Osteoblast (primary cell): ENCODE measurements at regions not wholly inside any gene's neighbourhood (a gene's known extent, or its start where the extent isn't known, plus 50 kb on each side); places are given as distances from the start of the nearest gene placed in this dataset.
"Not testable (repeated sequence)": the region's sequence is repeated elsewhere in the genome, so short reads cannot be mapped to it uniquely, and the experiment has no call there.

Experiments
- DNase-seq: peaks from one replicate; pipeline ENCODE4 v3.0.0; 2011; ENCODE audit warnings: low spot score, mixed read lengths; ENCODE audit not compliant: insufficient read length; ENCODE audit errors: missing footprints
- H2AFZ ChIP-seq: 2 replicates; pipeline ENCODE4 v1.6.0; 2011; ENCODE audit warnings: mild to moderate bottlenecking, low read length
- H3K27ac ChIP-seq: 2 replicates; pipeline ENCODE4 v1.5.1; 2011; ENCODE audit warnings: mild to moderate bottlenecking, low read depth, low read length, moderate library complexity
- H3K27me3 ChIP-seq: 2 replicates; pipeline ENCODE4 v1.6.0; 2012; ENCODE audit warnings: mild to moderate bottlenecking, control low read depth, inconsistent platforms, low read length, moderate library complexity; ENCODE audit not compliant: insufficient read depth
- H3K36me3 ChIP-seq: 2 replicates; pipeline ENCODE4 v1.5.1; 2011; ENCODE audit warnings: mild to moderate bottlenecking, low read length, control low read depth, moderate library complexity; ENCODE audit not compliant: insufficient read depth
- H3K4me1 ChIP-seq: 2 replicates; pipeline ENCODE4 v1.5.1; 2011; ENCODE audit warnings: mild to moderate bottlenecking, low read length, control low read depth, moderate library complexity; ENCODE audit not compliant: insufficient read depth
- H3K4me2 ChIP-seq: 2 replicates; pipeline ENCODE4 v1.6.0; 2011; ENCODE audit warnings: mild to moderate bottlenecking, low read length; ENCODE audit not compliant: insufficient read depth
- H3K4me3 ChIP-seq: fragments of 200-600 bp; sonication (generic); 3 replicates; pipeline ENCODE4 v1.5.1; 2012; ENCODE audit warnings: mild to moderate bottlenecking, low read length, inconsistent platforms; ENCODE audit not compliant: insufficient read depth
- H3K79me2 ChIP-seq: 2 replicates; pipeline ENCODE4 v1.6.0; 2012; ENCODE audit warnings: mild to moderate bottlenecking, low read length, control low read depth, inconsistent platforms; ENCODE audit not compliant: insufficient read depth
- H3K9me3 ChIP-seq: 2 replicates; pipeline ENCODE4 v1.5.1; 2011; ENCODE audit warnings: low read depth, low read length, control low read depth
- H4K20me1 ChIP-seq: 2 replicates; pipeline ENCODE4 v1.6.0; 2012; ENCODE audit warnings: mild to moderate bottlenecking, low read length, control low read depth; ENCODE audit not compliant: insufficient read depth
- TF ChIP-seq, protein P1 (sequence below): IDR thresholded peaks from 2 replicates; pipeline ENCODE4 v1.5.1; 2011; ENCODE audit warnings: mild to moderate bottlenecking, low read depth, low read length, moderate library complexity; ENCODE audit errors: extremely low read depth

DNA sequence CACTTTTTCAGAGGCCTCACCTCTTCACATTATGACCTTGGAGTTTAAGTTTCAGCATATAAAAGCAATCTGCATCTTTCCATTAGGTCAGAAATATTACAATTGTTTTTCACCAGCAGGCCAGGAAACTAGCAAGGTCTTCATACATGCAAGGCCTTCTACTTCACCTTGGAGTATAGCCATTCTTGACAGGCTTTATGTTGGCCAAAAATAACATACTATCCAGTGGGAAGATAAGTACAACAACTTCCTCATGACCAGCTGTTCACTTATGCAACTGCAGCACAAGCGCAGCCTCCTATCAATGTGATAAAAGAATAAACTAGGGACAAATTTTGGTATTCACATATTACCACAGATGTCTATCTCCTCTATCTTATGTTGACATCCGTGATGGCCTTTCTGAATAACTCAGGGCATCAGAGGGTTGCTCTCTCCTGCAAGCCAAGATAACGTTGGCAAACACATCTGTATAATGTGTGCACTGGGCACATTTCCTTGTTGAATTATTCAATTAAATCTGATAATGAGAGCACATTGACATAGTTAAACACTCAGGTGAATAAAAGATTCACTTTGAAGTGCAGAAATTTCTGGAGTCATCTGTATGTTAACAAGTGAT, 239.8 kb downstream of the FZD1 start:
- TF ChIP-seq, protein P1, sequence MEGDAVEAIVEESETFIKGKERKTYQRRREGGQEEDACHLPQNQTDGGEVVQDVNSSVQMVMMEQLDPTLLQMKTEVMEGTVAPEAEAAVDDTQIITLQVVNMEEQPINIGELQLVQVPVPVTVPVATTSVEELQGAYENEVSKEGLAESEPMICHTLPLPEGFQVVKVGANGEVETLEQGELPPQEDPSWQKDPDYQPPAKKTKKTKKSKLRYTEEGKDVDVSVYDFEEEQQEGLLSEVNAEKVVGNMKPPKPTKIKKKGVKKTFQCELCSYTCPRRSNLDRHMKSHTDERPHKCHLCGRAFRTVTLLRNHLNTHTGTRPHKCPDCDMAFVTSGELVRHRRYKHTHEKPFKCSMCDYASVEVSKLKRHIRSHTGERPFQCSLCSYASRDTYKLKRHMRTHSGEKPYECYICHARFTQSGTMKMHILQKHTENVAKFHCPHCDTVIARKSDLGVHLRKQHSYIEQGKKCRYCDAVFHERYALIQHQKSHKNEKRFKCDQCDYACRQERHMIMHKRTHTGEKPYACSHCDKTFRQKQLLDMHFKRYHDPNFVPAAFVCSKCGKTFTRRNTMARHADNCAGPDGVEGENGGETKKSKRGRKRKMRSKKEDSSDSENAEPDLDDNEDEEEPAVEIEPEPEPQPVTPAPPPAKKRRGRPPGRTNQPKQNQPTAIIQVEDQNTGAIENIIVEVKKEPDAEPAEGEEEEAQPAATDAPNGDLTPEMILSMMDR, result no peak
- peak; percentile 23 for DNase-seq
- Histone ChIP-seq H3K36me3 (no peaks in the 10 kb centered on the region), H3K27me3 (no peaks in the 10 kb centered on the region), H3K4me3 (no peak overlapping the region), H3K4me2 (no peak overlapping the region), H2AFZ (no peak overlapping the region), H4K20me1 (no peaks in the 10 kb centered on the region), H3K4me1 (no peaks in the 10 kb centered on the region), H3K9me3 (no peaks in the 10 kb centered on the region), H3K79me2 (no peaks in the 10 kb centered on the region), H3K27ac (no peak overlapping the region)

DNA sequence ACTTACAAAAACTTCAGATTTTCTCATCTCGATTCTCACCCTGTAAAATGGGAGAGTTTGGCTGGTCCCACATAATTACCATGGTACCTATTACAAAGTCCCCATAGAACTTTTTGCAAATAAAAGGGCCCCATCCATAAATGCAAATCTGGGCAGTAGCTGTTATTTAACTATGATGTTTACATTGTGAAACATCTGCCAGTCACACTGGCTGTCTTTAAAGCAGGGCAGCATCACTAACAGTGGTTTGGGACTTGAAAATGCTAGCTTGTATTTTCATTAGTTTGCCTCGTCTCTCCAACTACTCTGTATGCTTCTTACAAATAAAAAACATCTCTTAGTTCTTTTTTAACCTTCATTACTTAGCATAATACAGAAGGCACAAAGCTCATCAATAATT, 240.7 kb downstream of the FZD1 start:
- Histone ChIP-seq H3K27me3 (no peaks in the 10 kb centered on the region), H3K4me3 (no peak overlapping the region), H2AFZ (no peak overlapping the region), H3K27ac (no peak overlapping the region), H3K4me2 (no peak overlapping the region), H3K36me3 (no peaks in the 10 kb centered on the region), H3K9me3 (no peaks in the 10 kb centered on the region), H3K4me1 (no peaks in the 10 kb centered on the region), H4K20me1 (no peaks in the 10 kb centered on the region), H3K79me2 (no peaks in the 10 kb centered on the region)
- TF ChIP-seq, protein P1, result no peak
- no peak for DNase-seq

DNA sequence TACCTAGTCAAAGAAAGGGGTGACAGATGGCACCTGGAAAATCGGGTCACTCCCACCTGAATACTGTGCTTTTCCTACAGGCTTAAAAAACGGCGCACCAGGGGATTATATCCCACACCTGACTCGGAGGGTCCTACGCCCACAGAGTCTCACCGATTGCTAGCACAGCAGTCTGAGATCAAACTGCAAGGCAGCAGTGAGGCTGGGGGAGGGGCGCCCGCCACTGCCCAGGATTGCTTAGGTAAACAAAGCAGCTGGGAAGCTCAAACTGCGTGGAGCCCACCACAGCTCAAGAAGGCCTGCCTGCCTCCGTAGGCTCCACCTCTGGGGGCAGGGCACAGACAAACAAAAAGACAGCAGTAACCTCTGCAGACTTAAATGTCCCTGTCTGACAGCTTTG, 242.7 kb downstream of the FZD1 start:
- not testable (repeated sequence) for DNase-seq, H4K20me1 ChIP-seq

DNA sequence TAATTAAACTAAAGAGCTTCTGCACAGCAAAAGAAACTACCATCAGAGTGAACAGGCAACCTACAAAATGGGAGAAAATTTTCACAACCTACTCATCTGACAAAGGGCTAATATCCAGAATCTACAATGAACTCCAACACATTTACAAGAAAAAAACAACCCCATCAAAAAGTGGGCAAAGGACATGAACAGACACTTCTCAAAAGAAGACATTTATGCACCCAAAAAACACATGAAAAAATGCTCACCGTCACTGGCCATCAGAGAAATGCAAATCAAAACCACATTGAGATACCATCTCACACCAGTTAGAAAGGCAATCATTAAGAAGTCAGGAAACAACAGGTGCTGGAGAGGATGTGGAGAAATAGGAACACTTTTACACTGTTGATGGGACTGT, 247.6 kb downstream of the FZD1 start:
- not testable (repeated sequence) for H3K4me1 ChIP-seq, H3K9me3 ChIP-seq, DNase-seq, H3K27me3 ChIP-seq, H2AFZ ChIP-seq, H4K20me1 ChIP-seq, H3K4me2 ChIP-seq, H3K4me3 ChIP-seq, H3K36me3 ChIP-seq, H3K79me2 ChIP-seq, H3K27ac ChIP-seq

More for the DNA sequence above, 242.7 kb downstream of the FZD1 start:
- not testable (repeated sequence) for H2AFZ ChIP-seq, H3K9me3 ChIP-seq, H3K4me3 ChIP-seq, H3K4me1 ChIP-seq, H3K36me3 ChIP-seq, H3K27ac ChIP-seq, H3K79me2 ChIP-seq, H3K4me2 ChIP-seq, H3K27me3 ChIP-seq

DNA sequence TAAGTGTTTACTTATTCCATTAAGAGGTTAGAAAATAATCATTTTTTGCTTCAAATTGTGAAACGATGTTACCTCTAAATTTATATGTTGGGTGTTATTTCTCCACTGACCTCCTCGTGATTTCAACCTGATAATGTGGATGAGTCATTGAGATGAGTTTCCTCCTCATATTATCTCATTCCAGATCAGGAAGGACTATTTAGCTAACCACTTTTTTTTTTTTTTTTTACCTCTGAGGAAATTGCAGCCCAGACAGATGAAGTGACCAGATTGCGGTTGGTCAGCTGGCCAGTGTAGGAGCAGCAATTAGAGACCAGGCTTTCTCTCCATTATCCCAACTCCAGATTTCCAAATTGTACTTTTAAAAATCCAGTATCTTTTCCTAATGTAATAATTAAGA, 248.7 kb downstream of the FZD1 start:
- no peaks in the 10 kb centered on the region for H3K9me3 ChIP-seq
- DNase-seq, result no peak
- H3K4me3 ChIP-seq, result no peak overlapping the region
- no peak overlapping the region for H3K4me2 ChIP-seq
- no peaks in the 10 kb centered on the region for H3K36me3 ChIP-seq
- H3K27me3 ChIP-seq, result no peaks in the 10 kb centered on the region
- H3K4me1 ChIP-seq, result no peaks in the 10 kb centered on the region
- no peak overlapping the region for H3K27ac ChIP-seq
- TF ChIP-seq, protein P1, result no peak
- no peaks in the 10 kb centered on the region for H4K20me1 ChIP-seq
- H2AFZ ChIP-seq, result no peak overlapping the region
- no peaks in the 10 kb centered on the region for H3K79me2 ChIP-seq
